Endothelial cell of umbilical vein (primary cell): ENCODE measurements at regions not wholly inside any gene's neighbourhood (a gene's known extent, or its start where the extent isn't known, plus 50 kb on each side); places are given as distances from the start of the nearest gene placed in this dataset.
"Not testable (repeated sequence)": the region's sequence is repeated elsewhere in the genome, so short reads cannot be mapped to it uniquely, and the experiment has no call there.

ENCODE experiments used
- BruUV-seq: library from RNA; stranded (reverse); fragments of 400-500 nt; replicated peaks from 2 replicates; lab custom pipeline; 2021; lab: Mats Ljungman, UMichigan
- CTCF ChIA-PET: fragments of 300-600, 350-600 bp; sonication (Branson Sonifier 250); formaldehyde crosslinking; loops from one replicate; lab custom pipeline; 2021; ENCODE audit warnings: antibody characterized with exemption, inconsistent platforms; lab: Charles Lee
- POLR2A ChIA-PET: fragments of 300-600, 350-600 bp; sonication (Branson Sonifier 250); formaldehyde crosslinking; loops from one replicate; lab custom pipeline; 2021; ENCODE audit warnings: antibody characterized with exemption, inconsistent platforms; lab: Charles Lee
- DNase-seq: peaks from one replicate; pipeline ENCODE4 v3.0.0-alpha.2; 2011; ENCODE audit warnings: low read depth, low spot score
- FAIRE-seq: peaks from 2 replicates; lab custom pipeline; 2011; peaks lifted over from hg19 to GRCh38; lab: Jason Lieb, UNC
- H2AFZ ChIP-seq: 2 replicates; pipeline ENCODE4 v1.6.0; 2012; ENCODE audit warnings: low read depth, low read length, control low read depth, inconsistent platforms
- H3K27ac ChIP-seq: 2 replicates; pipeline ENCODE4 v1.5.1; 2011; ENCODE audit warnings: low read depth, mild to moderate bottlenecking, control low read depth, low read length, moderate library complexity; ENCODE audit not compliant: insufficient read depth
- H3K27me3 ChIP-seq, 2 experiments: 2 replicates each; pipeline versions ENCODE4 v1.6.0 to v1.6.1; 2011; ENCODE audit warnings: low read length in 2 of 2, mixed read lengths in 1 of 2; ENCODE audit not compliant: control insufficient read depth in 2 of 2, insufficient read depth in 2 of 2
- H3K36me3 ChIP-seq, 2 experiments: 2 replicates in 1 of 2; 3 replicates in 1 of 2; pipeline ENCODE4 v1.5.1; 2011; ENCODE audit warnings: low read length in 2 of 2, mild to moderate bottlenecking in 1 of 2, moderate library complexity in 1 of 2; ENCODE audit not compliant: control insufficient read depth in 2 of 2, insufficient read depth in 2 of 2; ENCODE audit errors: extremely low read depth in 1 of 2
- H3K4me1 ChIP-seq: 3 replicates; pipeline ENCODE4 v1.5.1; 2011; ENCODE audit warnings: mild to moderate bottlenecking, low read length; ENCODE audit not compliant: control insufficient read depth, insufficient read depth; ENCODE audit errors: extremely low read depth
- H3K4me2 ChIP-seq: 2 replicates; pipeline ENCODE4 v1.6.1; 2011; ENCODE audit warnings: low read length, control low read depth, mixed read lengths; ENCODE audit not compliant: insufficient read depth
- H3K4me3 ChIP-seq, 3 experiments: fragments of 200-600 bp in 1 of 3; sonication (generic), shearing (Covaris generic) in 1 of 3; replicated peaks in 1 of 3; 2 replicates each; pipeline ENCODE4 v1.5.1; 2011 to 2016; ENCODE audit warnings: control low read depth in 3 of 3, low read length in 3 of 3, mild to moderate bottlenecking in 2 of 3, inconsistent platforms in 1 of 3, low read depth in 1 of 3, moderate library complexity in 1 of 3; ENCODE audit not compliant: insufficient read depth in 1 of 3
- H3K79me2 ChIP-seq: 2 replicates; pipeline ENCODE4 v1.6.0; 2012; ENCODE audit warnings: low read length, inconsistent platforms; ENCODE audit not compliant: control insufficient read depth, insufficient read depth
- H3K9ac ChIP-seq: replicated peaks from 2 replicates; pipeline ENCODE3; 2011; ENCODE audit warnings: low read length, control low read depth; ENCODE audit not compliant: insufficient read depth; ENCODE audit errors: extremely low read depth
- H3K9me1 ChIP-seq: replicated peaks from 3 replicates; pipeline ENCODE4 v1.6.0; 2011; ENCODE audit warnings: mild to moderate bottlenecking, low read length; ENCODE audit not compliant: control insufficient read depth, insufficient read depth; ENCODE audit errors: extremely low read depth
- H3K9me3 ChIP-seq: replicated peaks from 2 replicates; pipeline ENCODE4 v1.5.1; 2012; ENCODE audit warnings: low read length, inconsistent platforms; ENCODE audit not compliant: control insufficient read depth, insufficient read depth
- H4K20me1 ChIP-seq: replicated peaks from 2 replicates; pipeline ENCODE3; 2011; ENCODE audit warnings: mild to moderate bottlenecking, low read length; ENCODE audit not compliant: control insufficient read depth, insufficient read depth; ENCODE audit errors: extremely low read depth
- EZH2 ChIP-seq: IDR thresholded peaks from 2 replicates; pipeline ENCODE4 v1.6.1; 2012; ENCODE audit warnings: borderline replicate concordance, low read depth, mild to moderate bottlenecking, moderate library complexity, low read length, inconsistent platforms; ENCODE audit not compliant: severe bottlenecking
- FOS ChIP-seq: IDR thresholded peaks from 2 replicates; pipeline ENCODE4 v1.6.1; 2011; ENCODE audit warnings: mild to moderate bottlenecking, low read length, moderate library complexity, borderline replicate concordance; ENCODE audit not compliant: insufficient read depth
- GATA2 ChIP-seq: IDR thresholded peaks from 2 replicates; pipeline ENCODE4 v1.7.0; 2011; ENCODE audit warnings: low read depth, mild to moderate bottlenecking, moderate library complexity, mixed read lengths, low read length; ENCODE audit not compliant: insufficient read length, insufficient read depth
- JUN ChIP-seq: IDR thresholded peaks from 2 replicates; pipeline ENCODE4 v1.6.1; 2011; ENCODE audit warnings: borderline replicate concordance, low read depth; ENCODE audit not compliant: insufficient read length, insufficient read depth
- MYC ChIP-seq: IDR thresholded peaks from one replicate; pipeline ENCODE4 v1.6.1; 2011; ENCODE audit warnings: mild to moderate bottlenecking, low read depth, low read length
- POLR2A ChIP-seq: IDR thresholded peaks from 2 replicates; pipeline ENCODE4 v1.6.1; 2012; ENCODE audit warnings: low read depth, mild to moderate bottlenecking, control low read depth, low read length
- POLR2AphosphoS5 ChIP-seq: IDR thresholded peaks from 2 replicates; pipeline ENCODE4 v1.6.1; 2012; ENCODE audit warnings: low read depth, mild to moderate bottlenecking, control low read depth, low read length, moderate library complexity; ENCODE audit not compliant: insufficient read depth
- dilution Hi-C: fragments of 300-500 bp; cut with MboI; formaldehyde crosslinking; loops from one replicate; pipeline ENCODE4 v1.15.0; 2019; ENCODE audit warnings: low sequenced_read_pairs; ENCODE audit not compliant: extremely low pct_ligation_motif_present
- intact Hi-C: fragments of 100-400 bp; cut with micrococcal nuclease; formaldehyde crosslinking; loops from one replicate; pipeline ENCODE4 v1.10.0; 2022
- TF ChIP-seq, protein P1 (sequence below): IDR thresholded peaks from 2 replicates; pipeline ENCODE4 v1.6.1; 2011; ENCODE audit not compliant: insufficient read depth, insufficient read length
- TF ChIP-seq, protein P2 (sequence below), 2 donors: IDR thresholded peaks; 1 replicate in 1 of 2; 2 replicates in 1 of 2; pipeline ENCODE4 v1.5.1; 2011; ENCODE audit warnings: low read length in 2 of 2, mild to moderate bottlenecking in 2 of 2, moderate library complexity in 2 of 2, control low read depth in 1 of 2, inconsistent platforms in 1 of 2, low read depth in 1 of 2; ENCODE audit not compliant: insufficient read depth in 1 of 2; ENCODE audit errors: extremely low read depth in 1 of 2

DNA sequence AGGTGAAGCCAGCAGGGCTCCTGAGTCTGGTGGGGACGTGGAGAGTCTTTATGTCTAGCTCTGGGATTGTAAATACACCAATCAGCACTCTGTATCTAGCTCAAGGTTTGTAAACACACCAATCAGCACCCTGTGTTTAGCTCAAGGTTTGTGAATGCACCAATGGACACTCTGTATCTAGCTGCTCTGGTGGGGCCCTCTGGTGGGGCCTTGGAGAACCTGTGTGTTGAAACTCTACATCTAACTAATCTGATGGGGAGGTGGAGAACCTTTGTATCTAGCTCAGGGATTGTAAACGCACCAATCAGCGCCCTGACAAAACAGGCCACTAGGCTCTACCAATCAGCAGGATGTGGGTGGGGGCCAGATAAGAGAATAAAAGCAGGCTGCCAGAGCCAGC lies 240.6 kb upstream of the PTGER4 start:
- DNase-seq, H3K4me1 ChIP-seq, POLR2A ChIA-PET, H3K9me3 ChIP-seq, H3K79me2 ChIP-seq, H4K20me1 ChIP-seq, intact Hi-C loops, H3K9ac ChIP-seq, H3K27me3 ChIP-seq, H3K36me3 ChIP-seq, H3K4me2 ChIP-seq, BruUV-seq, dilution Hi-C loops, H2AFZ ChIP-seq, H3K27ac ChIP-seq, H3K9me1 ChIP-seq, FAIRE-seq, H3K4me3 ChIP-seq: not testable (repeated sequence)
- CTCF ChIA-PET = interaction anchor here (1.1 kb wide), 1 partner anchor 491 kb away, joined by 3 read pairs; no protein-coding TSS in a partner anchor

DNA sequence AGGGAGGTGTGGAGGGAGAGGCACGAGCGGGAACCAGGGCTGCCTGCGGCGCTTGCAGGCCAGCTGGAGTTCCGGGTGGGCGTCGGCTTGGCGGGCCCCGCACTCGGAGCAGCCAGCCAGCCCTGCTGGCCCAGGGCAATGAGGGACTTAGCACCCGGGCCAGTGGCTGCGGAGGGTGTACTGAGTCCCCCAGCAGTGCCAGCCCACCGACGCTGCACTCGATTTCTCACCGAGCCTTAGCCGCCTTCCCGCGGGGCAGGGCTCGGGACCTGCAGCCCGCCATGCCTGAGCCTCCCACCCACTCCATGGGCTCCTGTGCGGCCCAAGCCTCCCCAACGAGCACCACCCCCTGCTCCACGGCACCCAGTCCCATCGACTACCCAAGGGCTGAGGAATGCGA lies 241.1 kb upstream of the PTGER4 start:
- H3K36me3 ChIP-seq, BruUV-seq, H3K9ac ChIP-seq, H3K4me3 ChIP-seq, H3K27me3 ChIP-seq, DNase-seq, H4K20me1 ChIP-seq, H3K4me1 ChIP-seq, H2AFZ ChIP-seq, FAIRE-seq, H3K4me2 ChIP-seq, H3K9me3 ChIP-seq, H3K9me1 ChIP-seq, intact Hi-C loops, dilution Hi-C loops, H3K79me2 ChIP-seq, POLR2A ChIA-PET, H3K27ac ChIP-seq: not testable (repeated sequence)
- CTCF ChIA-PET = interaction anchor here (1.1 kb wide), 1 partner anchor 491 kb away, joined by 3 read pairs; no protein-coding TSS in a partner anchor

DNA sequence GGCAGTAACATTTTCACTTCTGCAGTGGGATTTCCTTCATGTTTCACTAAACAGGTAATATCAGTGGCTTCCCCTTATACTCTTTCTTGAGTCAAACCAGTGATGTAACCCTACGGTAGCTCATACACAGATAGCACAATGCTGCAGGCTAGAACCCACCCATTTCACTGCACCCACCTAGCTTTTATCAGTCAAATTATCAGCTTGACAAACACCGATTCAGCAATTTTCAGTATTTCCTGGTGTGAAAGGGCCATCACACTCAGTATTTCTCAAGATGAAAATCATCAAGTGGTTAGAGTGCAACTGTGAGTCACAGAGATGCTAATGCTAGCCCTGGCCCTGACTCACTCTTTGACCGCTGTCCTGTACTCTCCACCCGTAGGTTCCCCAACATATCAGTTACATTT lies 242.3 kb upstream of the PTGER4 start:
- H3K9me1 ChIP-seq = no peaks in the 10 kb centered on the region
- no peak overlapping the region for H2AFZ ChIP-seq
- DNase-seq (no peak), FAIRE-seq (no peak)
- H3K9me3 ChIP-seq = no peaks in the 10 kb centered on the region
- H3K36me3 ChIP-seq = no peaks in the 10 kb centered on the region
- dilution Hi-C loops = no loop called here
- peak; percentile 79 for TF ChIP-seq GATA2
- no peak for TF ChIP-seq POLR2AphosphoS5
- TF ChIP-seq MYC = no peak
- TF ChIP-seq, protein P1, sequence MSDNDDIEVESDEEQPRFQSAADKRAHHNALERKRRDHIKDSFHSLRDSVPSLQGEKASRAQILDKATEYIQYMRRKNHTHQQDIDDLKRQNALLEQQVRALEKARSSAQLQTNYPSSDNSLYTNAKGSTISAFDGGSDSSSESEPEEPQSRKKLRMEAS = no peak
- no peak for TF ChIP-seq POLR2A
- peak; percentile 91 for TF ChIP-seq FOS
- TF ChIP-seq EZH2 = no peak
- TF ChIP-seq, protein P2, sequence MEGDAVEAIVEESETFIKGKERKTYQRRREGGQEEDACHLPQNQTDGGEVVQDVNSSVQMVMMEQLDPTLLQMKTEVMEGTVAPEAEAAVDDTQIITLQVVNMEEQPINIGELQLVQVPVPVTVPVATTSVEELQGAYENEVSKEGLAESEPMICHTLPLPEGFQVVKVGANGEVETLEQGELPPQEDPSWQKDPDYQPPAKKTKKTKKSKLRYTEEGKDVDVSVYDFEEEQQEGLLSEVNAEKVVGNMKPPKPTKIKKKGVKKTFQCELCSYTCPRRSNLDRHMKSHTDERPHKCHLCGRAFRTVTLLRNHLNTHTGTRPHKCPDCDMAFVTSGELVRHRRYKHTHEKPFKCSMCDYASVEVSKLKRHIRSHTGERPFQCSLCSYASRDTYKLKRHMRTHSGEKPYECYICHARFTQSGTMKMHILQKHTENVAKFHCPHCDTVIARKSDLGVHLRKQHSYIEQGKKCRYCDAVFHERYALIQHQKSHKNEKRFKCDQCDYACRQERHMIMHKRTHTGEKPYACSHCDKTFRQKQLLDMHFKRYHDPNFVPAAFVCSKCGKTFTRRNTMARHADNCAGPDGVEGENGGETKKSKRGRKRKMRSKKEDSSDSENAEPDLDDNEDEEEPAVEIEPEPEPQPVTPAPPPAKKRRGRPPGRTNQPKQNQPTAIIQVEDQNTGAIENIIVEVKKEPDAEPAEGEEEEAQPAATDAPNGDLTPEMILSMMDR (IDR thresholded peaks at IDR 0.05; ENCODE audit: extremely low read depth in 1 of 2, insufficient read depth in 1 of 2, low read depth in 1 of 2, low read length in 2 of 2) = no peak
- TF ChIP-seq JUN = no peak
- intact Hi-C loops = no loop called here
- no peak overlapping the region for H3K27ac ChIP-seq
- POLR2A ChIA-PET = no interaction called here
- H3K9ac ChIP-seq = no peak overlapping the region
- H4K20me1 ChIP-seq = no peaks in the 10 kb centered on the region
- no peaks in the 10 kb centered on the region for H3K4me1 ChIP-seq
- no peaks in the 10 kb centered on the region for H3K27me3 ChIP-seq
- no peaks in the 10 kb centered on the region for H3K79me2 ChIP-seq
- no peak overlapping the region for H3K4me2 ChIP-seq
- no TSS peak for BruUV-seq
- CTCF ChIA-PET = interaction anchor here (0.8 to 1.5 kb wide), 3 partner anchors 13 to 489 kb away, joined by 3 to 4 read pairs (median 3); no protein-coding TSS in a partner anchor
- H3K4me3 ChIP-seq = no peak overlapping the region
